ENCODE measurements at regions not wholly inside any gene's neighbourhood (a gene's known extent, or its start where the extent isn't known, plus 50 kb on each side); places are given as distances from the start of the nearest gene placed in this dataset.

DNA sequence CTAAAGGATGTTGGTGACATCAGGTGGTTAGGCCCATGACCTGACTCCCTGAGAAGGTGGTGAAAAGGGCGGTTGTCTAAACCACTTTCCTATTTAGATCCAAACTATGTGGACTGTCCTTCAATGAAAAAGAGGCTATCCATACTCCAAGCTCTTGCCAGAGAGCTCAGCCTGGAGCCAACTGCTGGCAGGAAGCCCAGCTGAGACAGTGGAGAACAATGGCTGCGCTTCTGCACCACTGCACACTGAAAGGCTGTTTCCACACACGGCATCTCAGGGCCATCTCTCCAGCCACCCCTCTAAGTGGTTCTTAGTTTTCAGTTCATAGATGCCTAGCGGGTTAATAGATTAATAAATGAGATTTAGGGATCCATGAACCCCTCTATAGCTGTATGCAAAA lies 488.8 kb upstream of the ZMIZ1 start:
- Histone ChIP-seq H3K36me3 (ENCODE audit: control insufficient read depth in 4 of 4, insufficient read depth in 4 of 4, low read length in 4 of 4) (no peaks in the 10 kb centered on the region), H3K4me3 (no peak overlapping the region), H3K27ac (ENCODE audit: low read depth in 1 of 2, low read length in 1 of 2) (no peak overlapping the region), H3K9ac (ENCODE audit: insufficient read depth in 1 of 2, low read length in 2 of 2) (no peak overlapping the region), H3K9me3 (ENCODE audit: control insufficient read depth in 4 of 4, insufficient read depth in 3 of 4, low read length in 3 of 4) (peaks cover 0 to 2% (median 0%) of the 10 kb centered on the region in 4 donors), H3K27me3 (ENCODE audit: control insufficient read depth in 3 of 3, insufficient read depth in 3 of 3, low read length in 2 of 3) (no peaks in the 10 kb centered on the region), H3K4me1 (ENCODE audit: control insufficient read depth in 5 of 5, insufficient read depth in 5 of 5, low read length in 5 of 5) (peaks cover 0 to 32% (median 9%) of the 10 kb centered on the region in 5 donors)
- no peak for ATAC-seq (ENCODE audit: insufficient read depth, low FRiP score)
- WGBS, 2 donors = 72 to 83% methylated on average over 4 of the region's 4 CpGs
- TF ChIP-seq, protein P1, sequence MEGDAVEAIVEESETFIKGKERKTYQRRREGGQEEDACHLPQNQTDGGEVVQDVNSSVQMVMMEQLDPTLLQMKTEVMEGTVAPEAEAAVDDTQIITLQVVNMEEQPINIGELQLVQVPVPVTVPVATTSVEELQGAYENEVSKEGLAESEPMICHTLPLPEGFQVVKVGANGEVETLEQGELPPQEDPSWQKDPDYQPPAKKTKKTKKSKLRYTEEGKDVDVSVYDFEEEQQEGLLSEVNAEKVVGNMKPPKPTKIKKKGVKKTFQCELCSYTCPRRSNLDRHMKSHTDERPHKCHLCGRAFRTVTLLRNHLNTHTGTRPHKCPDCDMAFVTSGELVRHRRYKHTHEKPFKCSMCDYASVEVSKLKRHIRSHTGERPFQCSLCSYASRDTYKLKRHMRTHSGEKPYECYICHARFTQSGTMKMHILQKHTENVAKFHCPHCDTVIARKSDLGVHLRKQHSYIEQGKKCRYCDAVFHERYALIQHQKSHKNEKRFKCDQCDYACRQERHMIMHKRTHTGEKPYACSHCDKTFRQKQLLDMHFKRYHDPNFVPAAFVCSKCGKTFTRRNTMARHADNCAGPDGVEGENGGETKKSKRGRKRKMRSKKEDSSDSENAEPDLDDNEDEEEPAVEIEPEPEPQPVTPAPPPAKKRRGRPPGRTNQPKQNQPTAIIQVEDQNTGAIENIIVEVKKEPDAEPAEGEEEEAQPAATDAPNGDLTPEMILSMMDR (IDR thresholded peaks at IDR 0.05; ENCODE audit: control extremely low read depth, extremely low read depth) = no peak
- DNase-seq = peak; percentile 79 to 88 (median 80)

DNA sequence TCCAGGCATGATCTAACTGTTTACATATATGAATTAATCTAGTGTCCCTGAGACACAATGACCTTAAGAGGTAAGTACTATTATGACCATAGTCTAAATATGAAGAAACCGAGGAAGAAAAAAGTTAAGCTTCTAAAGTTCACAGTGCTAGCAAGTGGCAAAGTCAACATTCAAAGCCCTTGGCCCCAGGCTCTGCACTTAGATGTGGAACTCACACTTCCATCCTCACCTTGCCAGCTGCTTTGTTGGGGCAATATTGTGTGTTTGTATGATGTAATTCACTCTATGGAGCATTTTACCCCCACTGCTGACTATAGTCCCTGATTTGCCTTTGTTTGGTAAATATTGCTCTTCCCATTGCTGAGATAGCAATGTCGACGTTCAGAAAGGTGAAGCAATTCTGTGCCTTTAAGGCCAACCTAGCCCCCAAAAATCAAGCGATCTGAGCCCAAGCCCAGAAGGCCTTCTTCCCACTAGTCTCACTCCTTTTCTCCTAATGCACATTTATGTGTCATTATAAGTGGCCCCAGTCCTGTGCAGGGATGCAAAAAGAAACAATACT lies 487.6 kb upstream of the ZMIZ1 start:
- H3K4me1 ChIP-seq (ENCODE audit: control insufficient read depth in 5 of 5, insufficient read depth in 5 of 5, low read length in 5 of 5) = peaks cover 0 to 36% (median 9%) of the 10 kb centered on the region in 5 donors
- H3K9ac ChIP-seq (ENCODE audit: insufficient read depth in 1 of 2, low read length in 2 of 2) = no peak overlapping the region
- no peak overlapping the region for H3K27ac ChIP-seq (ENCODE audit: low read depth in 1 of 2, low read length in 1 of 2)
- H3K9me3 ChIP-seq (ENCODE audit: control insufficient read depth in 4 of 4, insufficient read depth in 3 of 4, low read length in 3 of 4) = peaks cover 0 to 2% (median 0%) of the 10 kb centered on the region in 4 donors
- DNase-seq = no peak
- H3K27me3 ChIP-seq (ENCODE audit: control insufficient read depth in 3 of 3, insufficient read depth in 3 of 3, low read length in 2 of 3) = no peaks in the 10 kb centered on the region
- no peak overlapping the region for H3K4me3 ChIP-seq
- no peaks in the 10 kb centered on the region for H3K36me3 ChIP-seq (ENCODE audit: control insufficient read depth in 4 of 4, insufficient read depth in 4 of 4, low read length in 4 of 4)
- TF ChIP-seq, protein P1 (IDR thresholded peaks at IDR 0.05; ENCODE audit: control extremely low read depth, extremely low read depth) = no peak
- ATAC-seq (ENCODE audit: insufficient read depth, low FRiP score) = no peak
- 81 to 87% methylated on average over 4 of the region's 4 CpGs for WGBS, 2 donors

DNA sequence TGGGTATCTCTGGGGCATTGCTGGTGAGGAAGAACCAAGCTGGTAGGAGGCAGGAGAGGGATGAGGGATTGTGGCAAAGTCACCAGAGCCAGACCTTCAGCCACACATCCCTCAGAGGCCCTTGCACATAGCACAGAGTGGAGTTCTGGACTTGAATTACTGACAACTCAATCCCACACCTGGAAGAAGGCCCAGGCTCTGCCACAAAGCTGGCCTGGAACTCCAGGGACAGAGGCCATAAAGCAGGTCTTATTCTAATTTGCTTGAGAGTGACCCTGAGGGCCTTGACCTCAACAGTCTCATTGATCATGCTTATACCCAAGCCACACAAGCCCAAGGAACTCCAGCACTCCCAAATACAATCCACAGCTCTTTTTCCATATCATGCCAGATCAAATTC lies 486.2 kb upstream of the ZMIZ1 start:
- H3K4me3 ChIP-seq = no peak overlapping the region
- H3K27me3 ChIP-seq (ENCODE audit: control insufficient read depth in 3 of 3, insufficient read depth in 3 of 3, low read length in 2 of 3) = no peaks in the 10 kb centered on the region
- DNase-seq (no peak), ATAC-seq (ENCODE audit: insufficient read depth, low FRiP score) (no peak)
- H3K27ac ChIP-seq (ENCODE audit: low read depth in 1 of 2, low read length in 1 of 2) = no peak overlapping the region
- no peak overlapping the region for H3K9ac ChIP-seq (ENCODE audit: insufficient read depth in 1 of 2, low read length in 2 of 2)
- H3K36me3 ChIP-seq (ENCODE audit: control insufficient read depth in 4 of 4, insufficient read depth in 4 of 4, low read length in 4 of 4) = no peaks in the 10 kb centered on the region
- peaks cover 0 to 38% (median 14%) of the 10 kb centered on the region in 5 donors for H3K4me1 ChIP-seq (ENCODE audit: control insufficient read depth in 5 of 5, insufficient read depth in 5 of 5, low read length in 5 of 5)
- peaks cover 0 to 2% (median 0%) of the 10 kb centered on the region in 4 donors for H3K9me3 ChIP-seq (ENCODE audit: control insufficient read depth in 4 of 4, insufficient read depth in 3 of 4, low read length in 3 of 4)
- TF ChIP-seq, protein P1 (IDR thresholded peaks at IDR 0.05; ENCODE audit: control extremely low read depth, extremely low read depth) = no peak

DNA sequence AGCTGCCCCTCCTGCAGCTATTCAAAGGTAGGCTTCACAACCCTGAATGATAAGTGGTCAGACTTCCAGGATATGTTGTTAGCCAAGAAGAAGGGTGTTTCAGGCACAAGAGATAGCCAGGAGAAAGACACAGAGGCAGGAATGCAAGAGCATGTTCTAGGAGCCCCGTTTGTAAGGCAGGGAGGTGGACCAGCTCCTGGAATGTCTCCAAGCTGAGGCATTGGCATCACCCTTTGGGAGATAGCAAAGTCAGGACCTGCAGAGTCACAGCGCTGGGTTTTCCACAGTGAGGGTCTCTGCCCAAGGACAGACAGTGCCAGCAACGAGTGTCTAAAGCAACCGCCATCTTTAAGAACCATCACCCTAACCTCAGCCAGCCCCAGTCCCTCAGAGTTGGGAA lies 484.5 kb upstream of the ZMIZ1 start:
- no peak for ATAC-seq (ENCODE audit: insufficient read depth, low FRiP score)
- H3K27ac ChIP-seq (ENCODE audit: low read depth in 1 of 2, low read length in 1 of 2) = no peak overlapping the region
- H3K9me3 ChIP-seq (ENCODE audit: control insufficient read depth in 4 of 4, insufficient read depth in 3 of 4, low read length in 3 of 4) = peaks cover 0 to 3% (median 0%) of the 10 kb centered on the region in 4 donors
- DNase-seq = no peak
- WGBS, 2 donors = 79 to 94% methylated on average over 4 of the region's 4 CpGs
- H3K4me3 ChIP-seq = no peak overlapping the region
- TF ChIP-seq, protein P1 (IDR thresholded peaks at IDR 0.05; ENCODE audit: control extremely low read depth, extremely low read depth) = no peak
- H3K4me1 ChIP-seq (ENCODE audit: control insufficient read depth in 5 of 5, insufficient read depth in 5 of 5, low read length in 5 of 5) = peaks cover 2 to 50% (median 12%) of the 10 kb centered on the region in 5 donors
- no peak overlapping the region for H3K9ac ChIP-seq (ENCODE audit: insufficient read depth in 1 of 2, low read length in 2 of 2)
- H3K27me3 ChIP-seq (ENCODE audit: control insufficient read depth in 3 of 3, insufficient read depth in 3 of 3, low read length in 2 of 3) = no peaks in the 10 kb centered on the region
- H3K36me3 ChIP-seq (ENCODE audit: control insufficient read depth in 4 of 4, insufficient read depth in 4 of 4, low read length in 4 of 4) = no peaks in the 10 kb centered on the region

All from lung (tissue), 11 donors.